ENCODE measurements at regions not wholly inside any gene's neighbourhood (a gene's known extent, or its start where the extent isn't known, plus 50 kb on each side); places are given as distances from the start of the nearest gene placed in this dataset.

- H3K4me3 ChIP-seq (ENCODE audit: low read depth, low read length), result no peak overlapping the region
- DNase-seq (ENCODE audit: low read depth), result peak; percentile 65
- TF ChIP-seq, protein P1, sequence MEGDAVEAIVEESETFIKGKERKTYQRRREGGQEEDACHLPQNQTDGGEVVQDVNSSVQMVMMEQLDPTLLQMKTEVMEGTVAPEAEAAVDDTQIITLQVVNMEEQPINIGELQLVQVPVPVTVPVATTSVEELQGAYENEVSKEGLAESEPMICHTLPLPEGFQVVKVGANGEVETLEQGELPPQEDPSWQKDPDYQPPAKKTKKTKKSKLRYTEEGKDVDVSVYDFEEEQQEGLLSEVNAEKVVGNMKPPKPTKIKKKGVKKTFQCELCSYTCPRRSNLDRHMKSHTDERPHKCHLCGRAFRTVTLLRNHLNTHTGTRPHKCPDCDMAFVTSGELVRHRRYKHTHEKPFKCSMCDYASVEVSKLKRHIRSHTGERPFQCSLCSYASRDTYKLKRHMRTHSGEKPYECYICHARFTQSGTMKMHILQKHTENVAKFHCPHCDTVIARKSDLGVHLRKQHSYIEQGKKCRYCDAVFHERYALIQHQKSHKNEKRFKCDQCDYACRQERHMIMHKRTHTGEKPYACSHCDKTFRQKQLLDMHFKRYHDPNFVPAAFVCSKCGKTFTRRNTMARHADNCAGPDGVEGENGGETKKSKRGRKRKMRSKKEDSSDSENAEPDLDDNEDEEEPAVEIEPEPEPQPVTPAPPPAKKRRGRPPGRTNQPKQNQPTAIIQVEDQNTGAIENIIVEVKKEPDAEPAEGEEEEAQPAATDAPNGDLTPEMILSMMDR (IDR thresholded peaks at IDR 0.05; ENCODE audit: control insufficient read depth, extremely low read depth, insufficient read depth), result no peak
These were observed 115.0 kb upstream of the LRIG1 start for GRCh38 chr3:66615643-66616301.

DNA sequence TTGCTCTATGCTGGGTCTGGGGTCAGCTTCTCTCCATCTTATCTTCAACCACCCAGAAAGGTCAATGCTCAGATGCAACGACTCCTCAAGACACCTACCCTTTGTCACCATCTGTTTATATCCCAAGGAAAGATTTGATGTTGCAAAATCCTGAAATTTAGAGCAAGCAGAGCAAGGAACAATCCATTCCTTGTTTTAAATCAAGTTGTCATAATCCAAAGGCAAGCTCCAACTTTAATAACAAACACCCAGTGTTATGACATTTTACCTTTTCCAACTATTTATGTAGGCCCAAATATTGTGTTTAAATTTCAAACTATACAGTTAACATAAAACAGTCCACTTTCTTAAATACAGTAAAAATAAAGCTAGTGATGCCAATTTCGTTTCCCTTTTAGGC, 116.5 kb upstream of the LRIG1 start:
- DNase-seq (ENCODE audit: low read depth), result no peak
- TF ChIP-seq, protein P1 (IDR thresholded peaks at IDR 0.05; ENCODE audit: control insufficient read depth, extremely low read depth, insufficient read depth), result no peak
- H3K4me3 ChIP-seq (ENCODE audit: low read depth, low read length), result no peak overlapping the region

DNA sequence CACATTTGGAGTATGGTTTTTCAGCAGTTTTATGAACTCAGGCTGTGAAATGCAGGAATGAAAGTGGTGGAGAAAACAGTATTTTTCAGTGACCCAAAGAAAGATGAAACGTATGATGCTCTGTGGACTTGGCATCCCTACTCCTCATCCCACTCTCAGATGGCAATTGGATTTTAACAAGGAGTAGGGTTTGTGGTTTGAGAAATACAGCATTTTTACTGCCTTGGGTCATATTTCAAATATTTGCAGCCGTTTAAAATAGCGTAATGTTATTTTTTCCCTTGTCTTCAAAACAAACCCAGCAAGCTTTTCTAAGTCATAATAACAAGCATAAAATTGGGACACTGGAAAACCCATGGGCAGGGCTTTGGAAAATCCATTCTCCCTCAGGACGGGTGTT, 117.2 kb upstream of the LRIG1 start:
- TF ChIP-seq, protein P1 (IDR thresholded peaks at IDR 0.05; ENCODE audit: control insufficient read depth, extremely low read depth, insufficient read depth), result no peak
- no peak for DNase-seq (ENCODE audit: low read depth)
- no peak overlapping the region for H3K4me3 ChIP-seq (ENCODE audit: low read depth, low read length)

GRCh38 chr3:66620296-66620695, 119.5 kb upstream of the LRIG1 start:
- TF ChIP-seq, protein P1 (IDR thresholded peaks at IDR 0.05; ENCODE audit: control insufficient read depth, extremely low read depth, insufficient read depth), result no peak
- H3K4me3 ChIP-seq (ENCODE audit: low read depth, low read length), result no peak overlapping the region
- no peak for DNase-seq (ENCODE audit: low read depth)

DNA sequence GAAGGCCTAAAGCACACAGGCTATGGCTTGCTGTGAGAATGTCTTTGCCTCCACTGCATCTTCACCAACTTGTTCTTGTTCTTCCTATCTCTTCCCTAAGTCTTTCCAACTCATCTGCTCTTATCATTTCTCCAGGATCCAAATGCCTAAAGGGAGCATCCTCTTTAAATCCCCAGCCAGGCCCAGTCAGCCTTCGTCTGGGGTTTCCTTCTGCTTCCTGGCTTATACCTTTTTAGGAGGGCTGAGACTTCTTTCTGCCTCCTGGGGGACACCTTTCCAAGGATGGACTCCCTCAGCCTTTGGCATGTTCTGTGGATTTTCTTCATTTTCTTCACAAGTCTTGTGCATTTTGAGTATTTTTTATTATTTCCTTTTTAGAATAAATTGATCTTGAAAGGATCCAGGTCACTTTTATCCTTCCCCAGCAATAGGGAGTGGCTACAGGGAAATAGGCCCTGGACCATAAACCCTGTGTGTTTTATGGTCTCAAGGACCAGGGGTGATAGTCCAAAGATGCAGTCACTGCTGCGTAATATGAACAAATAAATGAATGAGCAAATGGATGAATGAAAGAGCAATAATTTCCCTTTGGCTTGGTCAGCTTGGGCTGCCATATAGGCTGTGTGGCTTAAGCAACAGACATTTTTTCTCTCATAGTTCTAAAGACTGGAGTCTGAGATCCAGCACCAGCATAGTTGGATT, 122.1 kb upstream of the LRIG1 start:
- H3K4me3 ChIP-seq (ENCODE audit: low read depth, low read length), result no peak overlapping the region
- DNase-seq (ENCODE audit: low read depth), result no peak
- TF ChIP-seq, protein P1 (IDR thresholded peaks at IDR 0.05; ENCODE audit: control insufficient read depth, extremely low read depth, insufficient read depth), result no peak

GRCh38 chr3:66625505-66626216, 124.8 kb upstream of the LRIG1 start:
- H3K4me3 ChIP-seq (ENCODE audit: low read depth, low read length), result no peak overlapping the region
- DNase-seq (ENCODE audit: low read depth), result peak; percentile 58
- TF ChIP-seq, protein P1 (IDR thresholded peaks at IDR 0.05; ENCODE audit: control insufficient read depth, extremely low read depth, insufficient read depth), result no peak

Data from LNCaP clone FGC (cell line).